ENCODE measurements at regions not wholly inside any gene's neighbourhood (a gene's known extent, or its start where the extent isn't known, plus 50 kb on each side); places are given as distances from the start of the nearest gene placed in this dataset.

- no peak for TF ChIP-seq EP300 (IDR thresholded peaks at IDR 0.05; ENCODE audit: borderline replicate concordance)
- TF ChIP-seq, protein P1, sequence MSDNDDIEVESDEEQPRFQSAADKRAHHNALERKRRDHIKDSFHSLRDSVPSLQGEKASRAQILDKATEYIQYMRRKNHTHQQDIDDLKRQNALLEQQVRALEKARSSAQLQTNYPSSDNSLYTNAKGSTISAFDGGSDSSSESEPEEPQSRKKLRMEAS (IDR thresholded peaks at IDR 0.05) = no peak
- TF ChIP-seq CREB1 (IDR thresholded peaks at IDR 0.05; ENCODE audit: low read depth) = no peak
- no peak for TF ChIP-seq NFIC (IDR thresholded peaks at IDR 0.05)
- no peak for TF ChIP-seq TCF12 (IDR thresholded peaks at IDR 0.05; ENCODE audit: low read depth)
- TF ChIP-seq RAD21 (IDR thresholded peaks at IDR 0.05; ENCODE audit: low read depth) = no peak
- TF ChIP-seq FOXM1 (IDR thresholded peaks at IDR 0.05; ENCODE audit: borderline replicate concordance, low read depth) = no peak
- no peak for TF ChIP-seq CEBPB (IDR thresholded peaks at IDR 0.05)
- no peak for TF ChIP-seq TAF1 (IDR thresholded peaks at IDR 0.05; ENCODE audit: low read depth)
- no peak for TF ChIP-seq YY1 (IDR thresholded peaks at IDR 0.05; ENCODE audit: low read depth)
- TF ChIP-seq ZBTB7A (IDR thresholded peaks at IDR 0.05; ENCODE audit: low read depth) = no peak
- TF ChIP-seq USF1 (IDR thresholded peaks at IDR 0.05) = no peak
- TF ChIP-seq, protein P2, sequence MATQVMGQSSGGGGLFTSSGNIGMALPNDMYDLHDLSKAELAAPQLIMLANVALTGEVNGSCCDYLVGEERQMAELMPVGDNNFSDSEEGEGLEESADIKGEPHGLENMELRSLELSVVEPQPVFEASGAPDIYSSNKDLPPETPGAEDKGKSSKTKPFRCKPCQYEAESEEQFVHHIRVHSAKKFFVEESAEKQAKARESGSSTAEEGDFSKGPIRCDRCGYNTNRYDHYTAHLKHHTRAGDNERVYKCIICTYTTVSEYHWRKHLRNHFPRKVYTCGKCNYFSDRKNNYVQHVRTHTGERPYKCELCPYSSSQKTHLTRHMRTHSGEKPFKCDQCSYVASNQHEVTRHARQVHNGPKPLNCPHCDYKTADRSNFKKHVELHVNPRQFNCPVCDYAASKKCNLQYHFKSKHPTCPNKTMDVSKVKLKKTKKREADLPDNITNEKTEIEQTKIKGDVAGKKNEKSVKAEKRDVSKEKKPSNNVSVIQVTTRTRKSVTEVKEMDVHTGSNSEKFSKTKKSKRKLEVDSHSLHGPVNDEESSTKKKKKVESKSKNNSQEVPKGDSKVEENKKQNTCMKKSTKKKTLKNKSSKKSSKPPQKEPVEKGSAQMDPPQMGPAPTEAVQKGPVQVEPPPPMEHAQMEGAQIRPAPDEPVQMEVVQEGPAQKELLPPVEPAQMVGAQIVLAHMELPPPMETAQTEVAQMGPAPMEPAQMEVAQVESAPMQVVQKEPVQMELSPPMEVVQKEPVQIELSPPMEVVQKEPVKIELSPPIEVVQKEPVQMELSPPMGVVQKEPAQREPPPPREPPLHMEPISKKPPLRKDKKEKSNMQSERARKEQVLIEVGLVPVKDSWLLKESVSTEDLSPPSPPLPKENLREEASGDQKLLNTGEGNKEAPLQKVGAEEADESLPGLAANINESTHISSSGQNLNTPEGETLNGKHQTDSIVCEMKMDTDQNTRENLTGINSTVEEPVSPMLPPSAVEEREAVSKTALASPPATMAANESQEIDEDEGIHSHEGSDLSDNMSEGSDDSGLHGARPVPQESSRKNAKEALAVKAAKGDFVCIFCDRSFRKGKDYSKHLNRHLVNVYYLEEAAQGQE (IDR thresholded peaks at IDR 0.05; ENCODE audit: low read depth) = no peak
- no peak for TF ChIP-seq TEAD4 (IDR thresholded peaks at IDR 0.05)
- no peak for TF ChIP-seq EGR1 (IDR thresholded peaks at IDR 0.05)
Observed at GRCh38 chr9:106025453-106025852, 331.1 kb downstream of the TMEM38B start.

- TF ChIP-seq NFIC (IDR thresholded peaks at IDR 0.05) (no peak), RAD21 (IDR thresholded peaks at IDR 0.05; ENCODE audit: low read depth) (no peak), TEAD4 (IDR thresholded peaks at IDR 0.05) (no peak), FOXM1 (IDR thresholded peaks at IDR 0.05; ENCODE audit: borderline replicate concordance, low read depth) (no peak), EP300 (IDR thresholded peaks at IDR 0.05; ENCODE audit: borderline replicate concordance) (no peak), TAF1 (IDR thresholded peaks at IDR 0.05; ENCODE audit: low read depth) (no peak), CEBPB (IDR thresholded peaks at IDR 0.05) (no peak), CREB1 (IDR thresholded peaks at IDR 0.05; ENCODE audit: low read depth) (no peak), USF1 (IDR thresholded peaks at IDR 0.05) (no peak), EGR1 (IDR thresholded peaks at IDR 0.05) (no peak), YY1 (IDR thresholded peaks at IDR 0.05; ENCODE audit: low read depth) (no peak), TCF12 (IDR thresholded peaks at IDR 0.05; ENCODE audit: low read depth) (no peak), ZBTB7A (IDR thresholded peaks at IDR 0.05; ENCODE audit: low read depth) (no peak)
- TF ChIP-seq, protein P1 (IDR thresholded peaks at IDR 0.05) = no peak
- TF ChIP-seq, protein P2 (IDR thresholded peaks at IDR 0.05; ENCODE audit: low read depth) = no peak
Observed at GRCh38 chr9:106032978-106033377, 338.6 kb downstream of the TMEM38B start.

DNA sequence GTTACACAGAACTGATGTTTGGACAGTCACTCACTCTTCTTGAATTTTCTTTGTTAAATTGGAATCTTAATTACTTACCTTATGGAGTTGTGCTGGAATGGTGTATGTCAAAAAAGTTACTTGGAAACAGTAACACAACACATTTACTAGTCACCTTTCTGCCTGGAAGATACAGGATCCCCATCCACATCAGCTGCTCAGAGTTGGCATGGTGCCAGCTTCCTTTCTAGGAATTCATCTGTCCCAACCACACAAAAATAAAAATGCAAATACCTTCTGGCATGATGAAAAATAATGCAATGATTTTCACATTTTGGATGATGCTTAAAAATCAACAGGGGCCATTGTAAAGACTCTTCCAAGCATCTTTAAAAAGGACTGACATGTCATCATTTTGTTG, 341.5 kb downstream of the TMEM38B start:
- TF ChIP-seq TEAD4 (IDR thresholded peaks at IDR 0.05) (no peak), RAD21 (IDR thresholded peaks at IDR 0.05; ENCODE audit: low read depth) (no peak), NFIC (IDR thresholded peaks at IDR 0.05) (peak; percentile 61)

- TF ChIP-seq RAD21 (IDR thresholded peaks at IDR 0.05; ENCODE audit: low read depth) (no peak), CEBPB (IDR thresholded peaks at IDR 0.05) (no peak), TAF1 (IDR thresholded peaks at IDR 0.05; ENCODE audit: low read depth) (no peak)
Observed at GRCh38 chr9:106038266-106039001, 344.1 kb downstream of the TMEM38B start.

GRCh38 chr9:106039151-106039935, 345.0 kb downstream of the TMEM38B start:
- TF ChIP-seq, protein P1 (IDR thresholded peaks at IDR 0.05) = no peak
- TF ChIP-seq ZBTB7A (IDR thresholded peaks at IDR 0.05; ENCODE audit: low read depth) (no peak), RAD21 (IDR thresholded peaks at IDR 0.05; ENCODE audit: low read depth) (no peak), EP300 (IDR thresholded peaks at IDR 0.05; ENCODE audit: borderline replicate concordance) (no peak), CREB1 (IDR thresholded peaks at IDR 0.05; ENCODE audit: low read depth) (no peak)
